ENCODE measurements at regions not wholly inside any gene's neighbourhood (a gene's known extent, or its start where the extent isn't known, plus 50 kb on each side); places are given as distances from the start of the nearest gene placed in this dataset.

DNA sequence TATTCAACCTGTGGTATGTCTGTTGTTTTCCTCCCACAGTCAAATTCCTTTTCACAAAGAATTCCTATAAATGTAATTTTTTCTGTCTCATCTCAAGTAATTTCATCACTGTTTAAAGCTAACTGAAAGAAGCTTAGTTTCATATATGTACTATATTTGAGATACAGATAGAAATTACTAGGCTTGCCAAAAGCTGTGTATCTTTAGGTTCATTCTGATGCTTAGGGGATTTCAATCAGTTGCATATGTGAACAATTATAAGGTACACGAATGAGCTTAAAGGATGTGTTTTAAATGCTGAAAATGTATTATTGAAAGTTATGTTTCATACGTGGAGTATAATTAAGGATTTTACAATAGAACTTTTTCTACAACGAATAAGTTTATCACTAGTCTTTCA is 59.2 kb upstream of the DSG1 start:
- no peak for TF ChIP-seq CTCF (IDR thresholded peaks at IDR 0.05; ENCODE audit: low read depth, low read length)
- Histone ChIP-seq H3K27me3 (ENCODE audit: control insufficient read depth, insufficient read depth, low read length) (no peaks in the 10 kb centered on the region), H3K27ac (ENCODE audit: low read depth, low read length) (no peak overlapping the region), H3K4me3 (ENCODE audit: low read depth, low read length) (no peak overlapping the region), H3K9me3 (ENCODE audit: control insufficient read depth, insufficient read depth, low read length) (peaks cover 14% of the 10 kb centered on the region)
- CTCF ChIA-PET = interaction anchor here (0.5 kb wide), 1 partner anchor 34 kb away, joined by 3 read pairs; no protein-coding TSS in a partner anchor
- DNase-seq (ENCODE audit: low read depth, low spot score) = no peak
- POLR2A ChIA-PET = no interaction called here

DNA sequence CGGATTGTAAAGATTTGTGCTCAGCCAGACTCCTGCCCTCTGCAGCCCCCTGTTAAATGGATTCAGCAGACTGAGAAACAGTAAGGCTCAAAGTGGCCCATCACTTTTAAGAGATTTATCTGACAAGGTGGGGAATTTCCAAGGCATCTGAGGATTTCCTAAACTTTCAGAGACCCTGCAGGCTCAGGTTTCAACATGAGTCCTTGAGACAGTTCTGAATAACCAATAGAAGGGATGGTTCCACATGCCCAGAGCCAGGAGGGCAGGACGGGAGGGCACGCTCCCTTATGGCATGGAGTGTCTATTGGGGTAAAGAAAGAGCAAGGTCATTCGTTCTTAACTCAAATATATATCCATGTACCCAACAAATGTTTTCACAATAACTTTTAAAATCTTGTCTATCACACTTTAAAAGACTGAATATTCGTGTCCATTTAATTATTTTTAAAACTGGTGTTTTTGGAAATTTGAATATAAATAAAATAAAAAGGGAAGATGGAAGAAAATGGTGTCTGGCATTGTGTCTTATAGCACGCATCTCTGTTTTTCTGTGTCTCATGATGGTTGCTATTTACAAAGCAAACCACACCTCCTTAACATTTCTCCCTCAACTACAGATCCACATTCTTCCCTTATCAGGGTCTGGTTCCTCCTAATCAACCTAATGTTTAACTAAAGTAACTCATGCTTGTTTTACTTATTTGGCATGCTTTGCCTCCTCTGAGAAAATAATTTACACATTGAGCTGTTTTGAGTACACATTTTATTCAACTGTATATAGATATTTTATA is 56.0 kb upstream of the DSG1 start:
- POLR2A ChIA-PET = no interaction called here
- no peak for TF ChIP-seq CTCF (IDR thresholded peaks at IDR 0.05; ENCODE audit: low read depth, low read length)
- DNase-seq (ENCODE audit: low read depth, low spot score) = no peak
- no peak overlapping the region for H3K4me3 ChIP-seq (ENCODE audit: low read depth, low read length)
- no peaks in the 10 kb centered on the region for H3K27me3 ChIP-seq (ENCODE audit: control insufficient read depth, insufficient read depth, low read length)
- no peak overlapping the region for H3K27ac ChIP-seq (ENCODE audit: low read depth, low read length)
- CTCF ChIA-PET = no interaction called here
- peaks cover 15% of the 10 kb centered on the region for H3K9me3 ChIP-seq (ENCODE audit: control insufficient read depth, insufficient read depth, low read length)

DNA sequence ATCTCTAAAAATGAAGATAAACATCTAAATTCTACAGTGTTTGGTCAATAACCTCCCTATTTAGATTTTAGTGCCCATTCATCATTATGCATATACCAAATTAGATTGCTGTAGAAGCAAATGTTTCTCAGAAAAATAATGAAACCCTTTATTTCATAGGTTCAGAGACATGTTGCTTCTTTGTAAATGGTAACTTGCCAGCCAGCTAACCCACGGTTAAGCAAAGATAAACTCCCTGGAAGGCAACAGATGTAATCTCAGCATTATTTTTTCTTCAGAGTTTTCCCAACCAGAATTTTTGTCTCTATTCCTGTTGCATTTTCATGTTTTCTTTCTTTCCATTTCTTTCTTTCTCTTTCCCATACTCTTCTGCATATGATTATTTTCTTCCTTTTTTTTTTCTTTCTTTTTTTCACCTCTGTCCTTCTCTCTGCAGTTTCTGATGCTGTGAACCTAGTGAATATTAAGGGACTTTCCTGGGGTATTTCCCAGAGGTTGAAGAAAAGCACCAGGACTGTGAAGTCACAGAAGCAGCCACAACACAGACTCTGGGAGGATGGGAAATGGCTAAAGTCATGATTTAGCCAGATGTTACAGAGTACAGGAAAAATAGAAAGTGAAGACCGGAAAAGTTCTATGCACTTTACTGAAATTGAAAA is 50.0 kb upstream of the DSG1 start:
- ChIA-PET POLR2A (no interaction called here), CTCF (no interaction called here)
- no peak overlapping the region for H3K4me3 ChIP-seq (ENCODE audit: low read depth, low read length)
- H3K9me3 ChIP-seq (ENCODE audit: control insufficient read depth, insufficient read depth, low read length) = peaks cover 3% of the 10 kb centered on the region; the same call in 1 of the 2 replicates
- no peak for TF ChIP-seq CTCF (IDR thresholded peaks at IDR 0.05; ENCODE audit: low read depth, low read length)
- DNase-seq (ENCODE audit: low read depth, low spot score) = no peak
- no peaks in the 10 kb centered on the region for H3K27me3 ChIP-seq (ENCODE audit: control insufficient read depth, insufficient read depth, low read length)
- H3K27ac ChIP-seq (ENCODE audit: low read depth, low read length) = no peak overlapping the region

Data from AG04450 (cell line).